IMR-90 (cell line): ENCODE measurements at regions not wholly inside any gene's neighbourhood (a gene's known extent, or its start where the extent isn't known, plus 50 kb on each side); places are given as distances from the start of the nearest gene placed in this dataset.

Experiments
- ATAC-seq: fragments of 200-7000 bp; cut with Tn5 transposase; 2 replicates; pipeline ENCODE4 v1.9.1; 2020; ENCODE audit warnings: low read depth, mild to moderate bottlenecking, moderate library complexity
- BruUV-seq: library from RNA; stranded (reverse); fragments of 400-500 nt; replicated peaks from 2 replicates; lab custom pipeline; 2021; lab: Mats Ljungman, UMichigan
- CTCF ChIA-PET: fragments of 300-600 bp; formaldehyde crosslinking; extraction: SDS; loops from one replicate; lab custom pipeline; 2021; ENCODE audit warnings: antibody characterized with exemption; lab: Yijun Ruan, JAX
- POLR2A ChIA-PET: fragments of 300-600 bp; sonication (Branson Sonifier 250); formaldehyde crosslinking; loops from one replicate; lab custom pipeline; 2022; ENCODE audit warnings: antibody characterized with exemption; ENCODE audit not compliant: unreplicated experiment; lab: Charles Lee
- DNase-seq: peaks from one replicate; pipeline ENCODE4 v3.0.0; 2013
- H2AFZ ChIP-seq: replicated peaks from 2 replicates; pipeline ENCODE3; 2013; ENCODE audit warnings: low read length, mild to moderate bottlenecking; ENCODE audit not compliant: poor library complexity
- H2AK5ac ChIP-seq: 2 replicates; pipeline ENCODE4 v1.6.1; 2013; ENCODE audit warnings: low read depth, low read length, inconsistent platforms
- H2AK9ac ChIP-seq: replicated peaks from 2 replicates; pipeline ENCODE3; 2013; ENCODE audit warnings: mild to moderate bottlenecking, low read depth, low read length, moderate library complexity; ENCODE audit not compliant: poor library complexity
- H2BK120ac ChIP-seq: 2 replicates; pipeline ENCODE4 v1.6.1; 2013; ENCODE audit warnings: low read depth, low read length, inconsistent platforms
- H2BK15ac ChIP-seq: 3 replicates; pipeline ENCODE4 v1.6.1; 2013; ENCODE audit warnings: low read depth, low read length, inconsistent platforms
- H2BK20ac ChIP-seq: 2 replicates; pipeline ENCODE4 v1.6.1; 2013; ENCODE audit warnings: low read depth, mild to moderate bottlenecking, inconsistent platforms, low read length, moderate library complexity
- H2BK5ac ChIP-seq: 2 replicates; pipeline ENCODE4 v1.6.1; 2013; ENCODE audit warnings: mild to moderate bottlenecking, low read depth, low read length, inconsistent platforms; ENCODE audit not compliant: poor library complexity, severe bottlenecking
- H3K14ac ChIP-seq: replicated peaks from 2 replicates; pipeline ENCODE4 v1.6.1; 2013; ENCODE audit warnings: low read depth, low read length, inconsistent platforms
- H3K18ac ChIP-seq: 2 replicates; pipeline ENCODE4 v1.6.1; 2013; ENCODE audit warnings: low read depth, low read length, control low read depth
- H3K23ac ChIP-seq: 2 replicates; pipeline ENCODE4 v1.6.1; 2013; ENCODE audit warnings: low read depth, low read length, inconsistent platforms
- H3K27ac ChIP-seq: 2 replicates; pipeline ENCODE4 v1.5.1; 2013; ENCODE audit warnings: mild to moderate bottlenecking, control low read depth, low read length; ENCODE audit not compliant: insufficient read depth
- H3K27me3 ChIP-seq: 2 replicates; pipeline ENCODE4 v1.6.1; 2013; ENCODE audit warnings: low read length; ENCODE audit not compliant: control insufficient read depth, insufficient read depth
- H3K36me3 ChIP-seq: 2 replicates; pipeline ENCODE4 v1.6.1; 2013; ENCODE audit warnings: low read length, mixed read lengths; ENCODE audit not compliant: control insufficient read depth, insufficient read depth
- H3K4ac ChIP-seq: 2 replicates; pipeline ENCODE4 v1.6.1; 2013; ENCODE audit warnings: low read depth, low read length, inconsistent platforms
- H3K4me1 ChIP-seq: 2 replicates; pipeline ENCODE4 v1.6.1; 2013; ENCODE audit warnings: low read length, mixed read lengths; ENCODE audit not compliant: control insufficient read depth, insufficient read depth
- H3K4me2 ChIP-seq: 2 replicates; pipeline ENCODE4 v1.6.1; 2013; ENCODE audit warnings: low read depth, mild to moderate bottlenecking, control low read depth, low read length, moderate library complexity
- H3K4me3 ChIP-seq: 2 replicates; pipeline ENCODE4 v1.5.1; 2013; ENCODE audit warnings: low read depth, mild to moderate bottlenecking, control low read depth, low read length, moderate library complexity; ENCODE audit not compliant: insufficient read depth
- H3K56ac ChIP-seq: 2 replicates; pipeline ENCODE4 v1.6.1; 2013; ENCODE audit warnings: low read length, inconsistent platforms; ENCODE audit not compliant: insufficient read depth; ENCODE audit errors: extremely low read depth
- H3K79me1 ChIP-seq, 2 experiments: 2 replicates each; pipeline ENCODE4 v1.6.1; 2013; ENCODE audit warnings: low read length in 2 of 2, inconsistent platforms in 1 of 2, low read depth in 1 of 2
- H3K9ac ChIP-seq: 2 replicates; pipeline ENCODE4 v1.6.1; 2013; ENCODE audit warnings: low read depth, low read length, control low read depth
- H3K9me1 ChIP-seq: 2 replicates; pipeline ENCODE4 v1.6.1; 2013; ENCODE audit warnings: low read length, inconsistent platforms; ENCODE audit not compliant: insufficient read depth
- H3K9me3 ChIP-seq: 2 replicates; pipeline ENCODE4 v1.6.1; 2013; ENCODE audit warnings: low read length; ENCODE audit not compliant: control insufficient read depth, insufficient read depth
- H4K20me1 ChIP-seq: 2 replicates; pipeline ENCODE4 v1.6.1; 2013; ENCODE audit warnings: low read length, inconsistent platforms; ENCODE audit not compliant: insufficient read depth
- H4K5ac ChIP-seq: 2 replicates; pipeline ENCODE4 v1.6.1; 2013; ENCODE audit warnings: mild to moderate bottlenecking, low read depth, low read length, control low read depth
- H4K8ac ChIP-seq, 2 experiments: 2 replicates each; pipeline ENCODE4 v1.6.1; 2013; ENCODE audit warnings: low read depth in 2 of 2, low read length in 2 of 2, control low read depth in 1 of 2, inconsistent platforms in 1 of 2
- H4K91ac ChIP-seq: 2 replicates; pipeline ENCODE4 v1.6.1; 2013; ENCODE audit warnings: low read depth, low read length, inconsistent platforms; ENCODE audit not compliant: insufficient read depth
- BHLHE40 ChIP-seq: fragments of 150-350 bp; IDR thresholded peaks from 2 replicates; pipeline ENCODE4 v1.6.1; 2016; ENCODE audit warnings: mild to moderate bottlenecking, low read depth, low read length
- CEBPB ChIP-seq: IDR thresholded peaks from 2 replicates; pipeline ENCODE4 v1.6.1; 2012; ENCODE audit warnings: low read depth, low read length, improper control_type of control experiment
- CHD1 ChIP-seq: IDR thresholded peaks from 2 replicates; pipeline ENCODE4 v1.6.1; 2012; ENCODE audit warnings: low read depth, low read length, improper control_type of control experiment
- FOS ChIP-seq: fragments of 150-350 bp; IDR thresholded peaks from 2 replicates; pipeline ENCODE4 v1.6.1; 2016; ENCODE audit warnings: low read depth, low read length
- MAZ ChIP-seq: IDR thresholded peaks from 2 replicates; pipeline ENCODE4 v1.6.1; 2012; ENCODE audit warnings: low read depth, mild to moderate bottlenecking, low read length, improper control_type of control experiment, moderate library complexity, borderline replicate concordance
- MXI1 ChIP-seq: IDR thresholded peaks from 2 replicates; pipeline ENCODE4 v1.6.1; 2012; ENCODE audit warnings: low read depth, mild to moderate bottlenecking, low read length, moderate library complexity, borderline replicate concordance
- NFE2L2 ChIP-seq: fragments of 150-350 bp; IDR thresholded peaks from 2 replicates; pipeline ENCODE4 v1.6.1; 2016; ENCODE audit warnings: low read depth, mild to moderate bottlenecking, low read length
- POLR2A ChIP-seq: IDR thresholded peaks from 2 replicates; pipeline ENCODE4 v1.6.1; 2012; ENCODE audit warnings: mild to moderate bottlenecking, low read depth, low read length
- RCOR1 ChIP-seq: IDR thresholded peaks from 2 replicates; pipeline ENCODE4 v1.6.1; 2012; ENCODE audit warnings: mild to moderate bottlenecking, low read length, improper control_type of control experiment; ENCODE audit not compliant: insufficient replicate concordance
- RFX5 ChIP-seq: IDR thresholded peaks from 2 replicates; pipeline ENCODE4 v1.8.0; 2012; ENCODE audit warnings: low read depth, mild to moderate bottlenecking, low read length, moderate library complexity
- WGBS, 2 experiments: methylation state at CpG; one replicate each; pipeline versions ENCODE4 v1.1.5 to v1.1.7; 2013; ENCODE audit warnings: missing lambda C conversion rate in 2 of 2; ENCODE audit not compliant: insufficient read length in 1 of 2; ENCODE audit errors: extremely low coverage in 2 of 2; 5-methylcytosine and 5-hydroxymethylcytosine counted together
- dilution Hi-C: fragments of 300-500 bp; cut with HindIII; formaldehyde crosslinking; loops from one replicate; pipeline ENCODE4 v1.14.3; 2018; ENCODE audit warnings: low sequenced_read_pairs; ENCODE audit not compliant: unreplicated experiment
- in situ Hi-C: fragments of 300-500 bp; cut with MboI; formaldehyde crosslinking; loops from 3 replicates; pipeline ENCODE4 v1.14.3; 2019; ENCODE audit warnings: low sequenced_read_pairs, inconsistent platforms, mixed read lengths
- intact Hi-C: fragments of 100-400 bp; cut with micrococcal nuclease; formaldehyde crosslinking; loops from 2 replicates; pipeline ENCODE4 v1.10.0; 2022
- TF ChIP-seq, protein P1 (sequence below): fragments of 150-350 bp; IDR thresholded peaks from 2 replicates; pipeline ENCODE4 v1.6.1; 2017; ENCODE audit warnings: mild to moderate bottlenecking, antibody characterized with exemption, low read length, low read depth

DNA sequence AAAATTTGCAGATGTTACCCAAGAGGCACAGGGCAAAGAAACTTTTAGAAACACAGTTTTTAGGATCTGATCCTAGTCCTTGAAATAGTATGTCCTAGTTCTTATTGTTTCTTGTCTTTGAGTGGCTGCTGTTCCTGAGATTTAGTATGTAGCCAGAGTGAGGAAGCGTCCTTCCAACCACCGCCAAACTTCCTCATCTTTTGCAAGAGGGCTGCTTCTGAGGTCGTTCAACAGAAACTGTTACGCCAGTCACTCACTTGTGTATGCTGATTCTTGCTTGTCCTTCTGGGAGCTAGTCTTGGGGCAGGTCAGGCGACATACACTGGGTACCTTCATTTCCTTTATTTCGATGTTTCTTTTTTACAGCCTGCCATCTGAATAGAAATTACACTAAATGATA, 577.3 kb upstream of the ZNF717 start:
- Histone ChIP-seq H2BK120ac (no peak overlapping the region), H3K9me1 (no peaks in the 10 kb centered on the region), H4K5ac (no peak overlapping the region), H3K4me1 (no peaks in the 10 kb centered on the region), H3K27me3 (no peaks in the 10 kb centered on the region), H3K14ac (no peak overlapping the region), H3K4me3 (no peak overlapping the region), H3K9ac (no peak overlapping the region), H2BK15ac (no peak overlapping the region), H3K4me2 (no peak overlapping the region), H3K27ac (no peak overlapping the region), H3K56ac (no peak overlapping the region), H4K8ac (no peak overlapping the region), H2AK9ac (no peak overlapping the region), H2BK20ac (no peak overlapping the region), H3K79me1 (no peaks in the 10 kb centered on the region), H3K36me3 (no peaks in the 10 kb centered on the region), H4K20me1 (no peaks in the 10 kb centered on the region), H4K91ac (no peak overlapping the region), H3K23ac (no peak overlapping the region), H3K9me3 (no peaks in the 10 kb centered on the region), H2BK5ac (no peak overlapping the region), H3K18ac (no peak overlapping the region), H2AFZ (no peak overlapping the region), H2AK5ac (no peak overlapping the region), H3K4ac (no peak overlapping the region)
- no peak for ATAC-seq
- in situ Hi-C loops: no loop called here
- 100% methylated on average over 1 of the region's 6 CpGs; no CpG with 5 or more reads in 1 of the 2 experiments for WGBS, 2 experiments
- intact Hi-C loops: no loop called here
- ChIA-PET CTCF (no interaction called here), POLR2A (no interaction called here)
- DNase-seq: no peak
- BruUV-seq: no TSS peak
- TF ChIP-seq CEBPB: no peak
- TF ChIP-seq RCOR1: no peak
- no peak for TF ChIP-seq BHLHE40
- TF ChIP-seq MAZ: no peak
- TF ChIP-seq POLR2A: no peak
- no peak for TF ChIP-seq CHD1
- TF ChIP-seq MXI1: no peak
- TF ChIP-seq, protein P1, sequence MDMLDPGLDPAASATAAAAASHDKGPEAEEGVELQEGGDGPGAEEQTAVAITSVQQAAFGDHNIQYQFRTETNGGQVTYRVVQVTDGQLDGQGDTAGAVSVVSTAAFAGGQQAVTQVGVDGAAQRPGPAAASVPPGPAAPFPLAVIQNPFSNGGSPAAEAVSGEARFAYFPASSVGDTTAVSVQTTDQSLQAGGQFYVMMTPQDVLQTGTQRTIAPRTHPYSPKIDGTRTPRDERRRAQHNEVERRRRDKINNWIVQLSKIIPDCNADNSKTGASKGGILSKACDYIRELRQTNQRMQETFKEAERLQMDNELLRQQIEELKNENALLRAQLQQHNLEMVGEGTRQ: no peak
- TF ChIP-seq NFE2L2: no peak
- TF ChIP-seq RFX5: no peak
- TF ChIP-seq FOS: no peak
- dilution Hi-C loops: no loop called here
